HL-60 (cell line): ENCODE measurements at regions not wholly inside any gene's neighbourhood (a gene's known extent, or its start where the extent isn't known, plus 50 kb on each side); places are given as distances from the start of the nearest gene placed in this dataset.
"Not testable (repeated sequence)": the region's sequence is repeated elsewhere in the genome, so short reads cannot be mapped to it uniquely, and the experiment has no call there.

Source experiments
- DNase-seq, 2 experiments: peaks; one replicate each; pipeline ENCODE4 v3.0.0-alpha.2; 2010 to 2020; ENCODE audit warnings: low read depth in 1 of 2, low spot score in 1 of 2
- H3K27ac ChIP-seq: fragments of 250-450 bp; sonication (Bioruptor Pico); replicated peaks from 2 replicates; pipeline ENCODE4 v1.5.1; 2020; ENCODE audit warnings: mild to moderate bottlenecking, moderate library complexity
- H3K27me3 ChIP-seq: fragments of 250-450 bp; sonication (Bioruptor Pico); 2 replicates; pipeline ENCODE4 v1.5.1; 2021; ENCODE audit warnings: mild to moderate bottlenecking, moderate library complexity; ENCODE audit not compliant: insufficient read depth, poor library complexity, severe bottlenecking
- H3K4me3 ChIP-seq: replicated peaks from 2 replicates; pipeline ENCODE4 v1.5.1; 2011; ENCODE audit warnings: mild to moderate bottlenecking, control low read depth, low read length; ENCODE audit not compliant: insufficient read depth
- CTCF ChIP-seq: IDR thresholded peaks from one replicate; pipeline ENCODE4 v1.5.1; 2011; ENCODE audit warnings: low read length, control low read depth, inconsistent platforms; ENCODE audit not compliant: insufficient read depth
- GABPA ChIP-seq: IDR thresholded peaks from 2 replicates; pipeline ENCODE4 v1.6.1; 2012; ENCODE audit warnings: low read depth
- POLR2AphosphoS5 ChIP-seq: IDR thresholded peaks from 2 replicates; pipeline ENCODE4 v1.6.1; 2012; ENCODE audit warnings: low read depth
- SPI1 ChIP-seq: IDR thresholded peaks from 2 replicates; pipeline ENCODE4 v1.6.1; 2012; ENCODE audit warnings: low read depth, mild to moderate bottlenecking, borderline replicate concordance
- TF ChIP-seq, protein P1 (sequence below): IDR thresholded peaks from 2 replicates; pipeline ENCODE4 v1.6.1; 2012; ENCODE audit warnings: low read depth; ENCODE audit not compliant: insufficient replicate concordance

GRCh38 chrX:40788698-40789097 is 53.4 kb upstream of the MED14 start:
- DNase-seq, H3K27ac ChIP-seq, H3K27me3 ChIP-seq, H3K4me3 ChIP-seq: not testable (repeated sequence)

DNA sequence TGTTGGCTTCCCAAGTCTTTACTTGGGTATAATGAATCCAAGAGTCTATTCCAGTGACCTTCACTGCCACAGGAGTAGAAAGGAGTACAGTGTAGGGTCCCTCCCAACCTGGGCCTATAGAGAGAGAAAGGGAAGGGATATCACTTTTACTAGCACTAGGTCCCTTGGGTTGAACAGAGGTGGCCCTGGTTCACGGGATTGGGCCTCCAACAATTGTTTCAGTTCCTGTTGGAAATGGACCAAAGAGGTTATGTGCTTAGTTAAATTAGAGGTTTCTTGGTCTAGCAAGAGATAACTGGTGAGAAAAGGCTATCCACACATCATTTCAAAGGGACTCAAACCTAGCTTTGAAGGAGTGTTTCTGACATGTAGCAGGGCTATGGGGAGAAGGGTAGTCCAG is 57.1 kb upstream of the MED14 start:
- no peak overlapping the region for H3K27ac ChIP-seq
- H3K27me3 ChIP-seq: peaks cover 2% of the 10 kb centered on the region
- TF ChIP-seq GABPA (no peak), POLR2AphosphoS5 (no peak), CTCF (no peak), SPI1 (no peak)
- TF ChIP-seq, protein P1, sequence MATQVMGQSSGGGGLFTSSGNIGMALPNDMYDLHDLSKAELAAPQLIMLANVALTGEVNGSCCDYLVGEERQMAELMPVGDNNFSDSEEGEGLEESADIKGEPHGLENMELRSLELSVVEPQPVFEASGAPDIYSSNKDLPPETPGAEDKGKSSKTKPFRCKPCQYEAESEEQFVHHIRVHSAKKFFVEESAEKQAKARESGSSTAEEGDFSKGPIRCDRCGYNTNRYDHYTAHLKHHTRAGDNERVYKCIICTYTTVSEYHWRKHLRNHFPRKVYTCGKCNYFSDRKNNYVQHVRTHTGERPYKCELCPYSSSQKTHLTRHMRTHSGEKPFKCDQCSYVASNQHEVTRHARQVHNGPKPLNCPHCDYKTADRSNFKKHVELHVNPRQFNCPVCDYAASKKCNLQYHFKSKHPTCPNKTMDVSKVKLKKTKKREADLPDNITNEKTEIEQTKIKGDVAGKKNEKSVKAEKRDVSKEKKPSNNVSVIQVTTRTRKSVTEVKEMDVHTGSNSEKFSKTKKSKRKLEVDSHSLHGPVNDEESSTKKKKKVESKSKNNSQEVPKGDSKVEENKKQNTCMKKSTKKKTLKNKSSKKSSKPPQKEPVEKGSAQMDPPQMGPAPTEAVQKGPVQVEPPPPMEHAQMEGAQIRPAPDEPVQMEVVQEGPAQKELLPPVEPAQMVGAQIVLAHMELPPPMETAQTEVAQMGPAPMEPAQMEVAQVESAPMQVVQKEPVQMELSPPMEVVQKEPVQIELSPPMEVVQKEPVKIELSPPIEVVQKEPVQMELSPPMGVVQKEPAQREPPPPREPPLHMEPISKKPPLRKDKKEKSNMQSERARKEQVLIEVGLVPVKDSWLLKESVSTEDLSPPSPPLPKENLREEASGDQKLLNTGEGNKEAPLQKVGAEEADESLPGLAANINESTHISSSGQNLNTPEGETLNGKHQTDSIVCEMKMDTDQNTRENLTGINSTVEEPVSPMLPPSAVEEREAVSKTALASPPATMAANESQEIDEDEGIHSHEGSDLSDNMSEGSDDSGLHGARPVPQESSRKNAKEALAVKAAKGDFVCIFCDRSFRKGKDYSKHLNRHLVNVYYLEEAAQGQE: no peak
- H3K4me3 ChIP-seq: no peak overlapping the region
- no peak for DNase-seq

- DNase-seq, H3K4me3 ChIP-seq, H3K27ac ChIP-seq, H3K27me3 ChIP-seq: not testable (repeated sequence)
Observed at GRCh38 chrX:40794829-40795130, 59.4 kb upstream of the MED14 start.

- H3K27ac ChIP-seq, H3K4me3 ChIP-seq, H3K27me3 ChIP-seq, DNase-seq: not testable (repeated sequence)
Observed at GRCh38 chrX:40799745-40800144, 64.4 kb upstream of the MED14 start.

DNA sequence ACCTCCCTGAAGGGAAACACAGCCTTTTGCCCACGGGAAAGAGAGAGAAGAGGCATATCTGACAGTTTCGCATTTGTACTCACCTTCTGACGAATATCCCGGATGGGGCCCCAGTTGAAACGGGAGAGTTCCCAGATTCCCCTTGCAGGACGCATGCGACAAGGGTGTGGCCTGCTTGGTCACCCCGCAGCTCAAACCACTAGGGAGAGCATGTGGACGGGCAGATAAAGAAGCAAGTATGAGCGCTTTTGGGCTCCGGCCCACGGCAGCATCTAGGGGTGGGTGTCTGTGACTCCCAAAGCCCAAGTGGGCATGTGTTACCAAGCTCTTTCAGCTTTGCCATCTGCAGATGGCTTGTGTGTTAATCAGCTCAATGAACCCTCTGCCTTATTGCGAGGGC is 70.1 kb upstream of the MED14 start:
- no peak for DNase-seq
- Histone ChIP-seq H3K4me3 (no peak overlapping the region), H3K27ac (no peak overlapping the region), H3K27me3 (no peaks in the 10 kb centered on the region)
- TF ChIP-seq CTCF (no peak), GABPA (no peak), SPI1 (no peak), POLR2AphosphoS5 (no peak)
- TF ChIP-seq, protein P1: no peak
